ENCODE measurements at regions not wholly inside any gene's neighbourhood (a gene's known extent, or its start where the extent isn't known, plus 50 kb on each side); places are given as distances from the start of the nearest gene placed in this dataset.

GRCh38 chr14:39948235-39948634 lies 516.0 kb upstream of the FBXO33 start:
- no peaks in the 10 kb centered on the region for H3K79me2 ChIP-seq (replicated peaks; ENCODE audit: insufficient read depth, low read length)
- H3K4me2 ChIP-seq (ENCODE audit: low read length) = no peak overlapping the region
- H4K20me1 ChIP-seq (ENCODE audit: insufficient read depth) = no peaks in the 10 kb centered on the region
- H3K4me3 ChIP-seq (ENCODE audit: low read length) = no peak overlapping the region
- no peaks in the 10 kb centered on the region for H3K9me3 ChIP-seq (ENCODE audit: low read length)
- no peaks in the 10 kb centered on the region for H3F3A ChIP-seq (ENCODE audit: insufficient read depth, low read length, poor library complexity, severe bottlenecking)
- no peak overlapping the region for H2AFZ ChIP-seq (ENCODE audit: low read depth, low read length)
- no peaks in the 10 kb centered on the region for H3K27me3 ChIP-seq (ENCODE audit: insufficient read depth, low read depth, low read length)
- H3K9ac ChIP-seq (ENCODE audit: low read length) = no peak overlapping the region
- H3K9me2 ChIP-seq (ENCODE audit: insufficient read depth, low read length) = no peaks in the 10 kb centered on the region
- no peak overlapping the region for H3K27ac ChIP-seq (ENCODE audit: low read length)
- no peak for TF ChIP-seq POLR2AphosphoS5 (IDR thresholded peaks at IDR 0.05)
- no peak for TF ChIP-seq SMC3 (conservative IDR thresholded peaks at IDR 0.05; ENCODE audit: poor library complexity)
- TF ChIP-seq RAD21 (conservative IDR thresholded peaks at IDR 0.05) = no peak
- no peak for TF ChIP-seq MXI1 (conservative IDR thresholded peaks at IDR 0.05; ENCODE audit: poor library complexity, severe bottlenecking)
- TF ChIP-seq EP300 (conservative IDR thresholded peaks at IDR 0.05; ENCODE audit: poor library complexity, severe bottlenecking) = no peak
- TF ChIP-seq EZH2 (IDR thresholded peaks at IDR 0.05; ENCODE audit: borderline replicate concordance, insufficient read depth, low read length, poor library complexity, severe bottlenecking) = no peak
- TF ChIP-seq CTCF (IDR thresholded peaks at IDR 0.05; ENCODE audit: poor library complexity, severe bottlenecking) = no peak
- no peak for TF ChIP-seq REST (IDR thresholded peaks at IDR 0.05; ENCODE audit: borderline replicate concordance)
- no peak for TF ChIP-seq TAF1 (IDR thresholded peaks at IDR 0.05; ENCODE audit: low read depth)
- no peaks in the 10 kb centered on the region for H3K36me3 ChIP-seq (ENCODE audit: insufficient read depth, low read length)

GRCh38 chr14:39946807-39947206 lies 514.6 kb upstream of the FBXO33 start:
- TF ChIP-seq MXI1 (conservative IDR thresholded peaks at IDR 0.05; ENCODE audit: poor library complexity, severe bottlenecking) (no peak), REST (IDR thresholded peaks at IDR 0.05; ENCODE audit: borderline replicate concordance) (no peak), CTCF (IDR thresholded peaks at IDR 0.05; ENCODE audit: poor library complexity, severe bottlenecking) (no peak)
- Histone ChIP-seq H3F3A (ENCODE audit: insufficient read depth, low read length, poor library complexity, severe bottlenecking) (no peaks in the 10 kb centered on the region), H3K9me3 (ENCODE audit: low read length) (no peaks in the 10 kb centered on the region), H2AFZ (ENCODE audit: low read depth, low read length) (no peak overlapping the region), H3K79me2 (replicated peaks; ENCODE audit: insufficient read depth, low read length) (no peaks in the 10 kb centered on the region), H3K4me2 (ENCODE audit: low read length) (no peak overlapping the region), H3K9ac (ENCODE audit: low read length) (no peak overlapping the region), H3K4me3 (ENCODE audit: low read length) (no peak overlapping the region), H3K36me3 (ENCODE audit: insufficient read depth, low read length) (no peaks in the 10 kb centered on the region), H3K9me2 (ENCODE audit: insufficient read depth, low read length) (no peaks in the 10 kb centered on the region), H3K27ac (ENCODE audit: low read length) (no peak overlapping the region), H3K27me3 (ENCODE audit: insufficient read depth, low read depth, low read length) (no peaks in the 10 kb centered on the region), H4K20me1 (ENCODE audit: insufficient read depth) (no peaks in the 10 kb centered on the region)

Measured in neural cell (in vitro differentiated cells).